IPS-NIHi7 (cell line): ENCODE measurements at regions not wholly inside any gene's neighbourhood (a gene's known extent, or its start where the extent isn't known, plus 50 kb on each side); places are given as distances from the start of the nearest gene placed in this dataset.
A peak's percentile ranks its signal among the peaks of the same experiment; 100 is the strongest.

Source experiments
- DNase-seq: peaks from one replicate; pipeline ENCODE4 v3.0.0; 2012; ENCODE audit warnings: mixed read lengths; ENCODE audit errors: extremely low spot score

- DNase-seq: no peak
Measured at GRCh38 chr6:48818052-48818412, 645.0 kb downstream of the MMUT start.

DNA sequence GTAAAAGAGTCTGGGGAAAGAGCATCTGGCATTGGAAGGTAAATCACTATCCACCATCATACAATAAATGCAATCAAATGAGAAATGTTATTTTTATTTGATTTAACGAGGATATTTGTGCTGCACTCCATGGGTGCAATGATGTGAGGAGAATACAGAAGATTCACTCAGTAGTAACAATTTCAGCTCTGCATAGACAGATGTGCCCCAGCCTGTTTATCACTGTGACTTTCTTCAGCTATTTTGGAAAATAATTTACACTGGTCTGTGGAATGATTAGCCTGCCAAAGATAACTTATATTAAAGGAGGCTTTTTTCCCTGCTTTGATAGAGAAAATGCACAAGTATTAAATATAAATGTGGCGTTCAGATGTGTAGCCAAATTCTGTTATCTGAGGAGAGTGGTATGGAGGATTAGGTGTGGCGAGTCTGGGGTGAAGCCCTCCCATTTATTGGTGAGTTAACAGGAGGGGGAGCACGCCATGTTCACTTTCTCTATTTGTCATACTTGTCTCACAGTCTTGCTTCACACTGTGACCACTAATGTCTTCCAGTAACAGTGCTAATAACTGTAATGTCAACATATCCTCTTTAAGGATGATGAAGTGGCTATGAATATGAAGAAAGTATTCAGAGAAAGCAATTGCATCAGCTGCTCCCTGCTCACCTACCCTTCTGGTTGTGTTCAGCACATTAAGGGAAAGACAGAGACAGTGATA, 645.6 kb downstream of the MMUT start:
- DNase-seq: no peak

DNA sequence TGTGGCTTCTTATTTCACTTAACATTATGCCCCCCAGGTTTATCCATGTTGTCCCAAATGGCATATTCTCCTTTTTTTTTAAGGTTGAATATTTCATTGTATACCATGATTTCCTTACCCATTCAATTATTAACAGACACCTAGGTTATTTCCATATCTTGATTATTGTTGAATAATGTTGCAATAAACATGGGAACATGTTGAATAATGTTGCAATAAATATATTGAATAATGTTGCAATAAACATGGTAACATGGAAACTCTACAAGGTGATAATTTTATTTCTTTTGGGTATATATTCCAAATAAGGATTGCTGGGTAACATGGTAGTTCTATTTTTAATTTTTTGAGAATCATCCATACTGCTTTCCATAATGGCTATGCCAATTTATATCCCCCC, 648.1 kb downstream of the MMUT start:
- DNase-seq: no peak

DNA sequence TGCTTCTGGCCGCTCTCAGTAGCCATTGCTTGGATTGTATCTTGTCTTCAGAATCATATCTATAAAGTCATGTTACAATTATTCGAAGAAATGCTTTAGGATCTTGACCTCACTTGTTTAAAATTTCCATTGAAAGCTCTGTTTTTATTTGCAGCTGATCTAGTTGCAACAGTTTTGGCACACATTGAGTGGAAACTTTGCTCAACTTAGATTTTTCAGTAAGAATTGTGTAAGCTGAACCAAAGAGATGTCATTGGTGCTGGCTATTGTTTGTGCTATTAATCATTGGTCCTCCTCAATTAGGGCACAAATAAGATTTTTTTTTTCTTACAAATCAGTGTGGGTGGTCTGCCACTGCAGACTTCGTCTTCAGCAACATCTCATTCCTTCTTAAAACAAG, 649.2 kb downstream of the MMUT start:
- DNase-seq: no peak

GRCh38 chr6:48809700-48810099, 653.4 kb downstream of the MMUT start:
- DNase-seq: no peak

GRCh38 chr6:48809245-48809644, 653.8 kb downstream of the MMUT start:
- DNase-seq: no peak

DNA sequence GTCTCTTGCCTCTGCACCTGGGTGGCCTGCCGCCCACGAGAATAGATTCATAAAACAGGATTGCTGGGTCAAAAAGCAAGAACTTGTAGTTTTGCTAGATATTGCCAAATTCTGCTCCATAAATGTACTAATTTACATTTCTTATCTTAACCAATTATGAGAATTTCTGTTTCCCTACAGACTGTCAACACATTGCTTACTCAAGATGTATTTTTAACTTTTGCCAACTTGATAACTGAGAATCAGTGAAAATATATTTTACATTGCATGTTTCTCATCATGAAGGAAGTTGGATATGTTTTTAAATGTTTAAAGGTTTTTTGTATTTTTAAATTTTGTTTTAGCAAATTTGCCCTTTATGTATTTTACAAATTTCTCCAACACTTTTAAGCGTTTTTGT, 664.8 kb downstream of the MMUT start:
- no peak for DNase-seq

DNA sequence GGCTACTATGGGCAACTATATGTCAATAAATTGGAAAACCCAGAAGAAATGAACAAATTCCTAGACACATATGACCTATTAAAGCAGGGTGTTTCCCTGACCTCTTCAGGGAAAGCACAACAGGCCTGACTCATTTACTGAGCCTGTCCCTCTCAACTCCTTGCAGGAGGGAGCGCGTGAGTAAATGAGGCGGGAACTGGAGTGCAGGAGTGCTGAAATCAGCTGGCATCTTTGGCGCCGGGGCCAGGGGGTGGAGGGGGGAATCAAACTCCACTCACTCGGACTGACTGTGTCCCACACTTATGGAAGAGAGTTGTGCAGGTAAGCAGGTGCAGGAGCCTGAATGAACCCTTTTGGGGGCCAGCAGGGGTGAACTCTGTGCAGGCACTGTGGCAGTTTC, 671.2 kb upstream of the PTCHD4 start:
- no peak for DNase-seq

DNA sequence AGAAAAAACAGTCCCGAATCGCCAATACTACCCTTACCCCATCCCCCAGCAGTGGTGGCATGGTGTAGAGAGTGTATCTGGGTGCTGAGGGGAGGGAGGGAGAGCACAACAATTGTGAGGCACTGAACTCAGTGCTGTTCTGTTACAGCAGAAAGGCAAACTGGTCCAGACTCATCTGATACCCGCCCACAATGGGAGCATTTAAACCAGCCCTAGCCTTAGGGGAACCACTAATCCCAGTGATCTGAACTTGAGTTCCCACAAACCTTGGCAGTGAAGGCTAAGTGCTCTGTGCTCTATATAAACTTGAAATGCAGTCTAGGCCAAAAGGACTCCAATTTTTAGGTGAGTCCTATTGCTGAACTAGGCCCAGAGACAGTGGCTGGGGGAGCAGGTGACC, 666.4 kb upstream of the PTCHD4 start:
- no peak for DNase-seq

DNA sequence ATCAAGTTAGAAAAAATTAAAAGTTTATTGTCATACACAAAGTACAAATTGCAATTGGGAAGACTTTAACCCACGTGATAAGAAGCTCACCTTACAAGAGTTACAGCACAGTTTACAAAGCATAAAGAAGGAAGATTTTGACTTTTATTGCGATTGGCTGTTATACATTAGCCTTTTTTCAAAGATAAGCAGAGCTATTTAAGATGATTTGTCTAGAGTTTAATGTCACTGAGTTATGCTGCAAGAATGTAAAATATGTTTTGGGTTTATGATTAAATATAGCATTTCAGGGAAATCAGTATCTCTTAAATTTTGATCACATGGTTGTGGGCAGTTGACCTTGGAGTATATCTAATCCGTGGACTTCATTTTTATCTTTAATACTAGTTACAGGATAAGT, 664.2 kb upstream of the PTCHD4 start:
- DNase-seq: no peak

DNA sequence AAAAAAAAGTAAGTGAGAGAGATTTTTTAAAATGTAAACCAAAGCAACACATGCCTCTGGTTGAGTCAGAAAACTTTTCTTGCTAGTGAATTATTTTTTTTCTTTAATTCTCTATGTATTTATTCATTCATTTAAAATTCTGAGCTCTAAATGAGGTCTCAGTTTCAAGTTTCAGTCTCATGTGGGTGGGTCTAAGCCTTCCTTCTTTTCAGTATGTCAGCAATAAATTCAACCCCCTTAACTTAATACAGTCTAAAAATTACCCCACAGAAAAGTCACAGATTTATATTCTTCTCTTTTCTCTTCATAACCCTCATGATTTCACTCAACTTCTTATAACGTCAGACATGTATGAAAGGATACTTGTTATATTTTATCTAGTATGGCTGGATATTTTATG, 663.3 kb upstream of the PTCHD4 start:
- DNase-seq: no peak

DNA sequence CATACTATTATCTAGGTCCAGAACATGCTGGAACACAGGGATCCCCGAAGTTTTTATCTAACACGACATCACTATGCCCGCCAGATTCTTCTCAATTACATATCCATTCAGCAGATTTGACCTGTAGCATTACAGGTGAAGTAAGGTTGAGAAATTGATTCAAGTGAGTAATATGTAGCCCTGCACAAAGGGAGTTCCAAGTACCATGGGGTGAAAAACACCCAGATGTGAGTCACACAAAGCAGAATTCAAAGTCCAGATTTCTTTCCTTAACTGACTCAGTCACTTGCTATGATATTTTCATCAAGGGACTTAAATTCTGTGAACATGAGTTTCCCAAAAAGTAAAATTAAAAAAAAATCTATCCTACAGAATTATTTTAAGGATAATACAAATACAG, 655.4 kb upstream of the PTCHD4 start:
- DNase-seq: no peak

DNA sequence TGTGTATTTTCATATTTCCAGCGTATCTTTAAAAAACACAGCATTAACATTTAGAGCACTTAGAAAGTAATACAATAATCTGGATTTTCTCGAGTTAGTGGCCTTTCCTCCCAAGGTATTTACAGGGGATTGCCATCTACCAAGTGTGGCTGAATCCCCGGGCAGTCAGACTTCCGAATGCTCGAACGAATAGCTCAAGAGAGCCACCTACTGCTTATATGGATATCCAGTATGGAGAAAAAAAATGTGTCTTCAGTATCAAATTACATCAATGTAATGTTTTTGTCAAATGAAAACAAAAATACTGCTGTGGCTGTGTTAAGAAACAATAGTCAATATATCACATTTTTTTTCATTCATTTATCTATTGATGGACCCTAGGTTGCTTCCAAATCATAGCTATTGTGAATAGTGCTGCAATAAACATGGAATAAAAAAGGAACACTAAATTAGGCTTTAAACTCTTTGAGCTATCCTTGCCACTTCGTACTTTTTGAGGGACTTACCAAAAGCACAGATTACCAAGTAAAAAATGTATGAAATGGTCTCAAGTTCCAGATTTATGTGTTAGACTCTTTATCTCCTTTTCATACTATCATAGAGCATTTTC, 654.5 kb upstream of the PTCHD4 start:
- peak; percentile 67 for DNase-seq

DNA sequence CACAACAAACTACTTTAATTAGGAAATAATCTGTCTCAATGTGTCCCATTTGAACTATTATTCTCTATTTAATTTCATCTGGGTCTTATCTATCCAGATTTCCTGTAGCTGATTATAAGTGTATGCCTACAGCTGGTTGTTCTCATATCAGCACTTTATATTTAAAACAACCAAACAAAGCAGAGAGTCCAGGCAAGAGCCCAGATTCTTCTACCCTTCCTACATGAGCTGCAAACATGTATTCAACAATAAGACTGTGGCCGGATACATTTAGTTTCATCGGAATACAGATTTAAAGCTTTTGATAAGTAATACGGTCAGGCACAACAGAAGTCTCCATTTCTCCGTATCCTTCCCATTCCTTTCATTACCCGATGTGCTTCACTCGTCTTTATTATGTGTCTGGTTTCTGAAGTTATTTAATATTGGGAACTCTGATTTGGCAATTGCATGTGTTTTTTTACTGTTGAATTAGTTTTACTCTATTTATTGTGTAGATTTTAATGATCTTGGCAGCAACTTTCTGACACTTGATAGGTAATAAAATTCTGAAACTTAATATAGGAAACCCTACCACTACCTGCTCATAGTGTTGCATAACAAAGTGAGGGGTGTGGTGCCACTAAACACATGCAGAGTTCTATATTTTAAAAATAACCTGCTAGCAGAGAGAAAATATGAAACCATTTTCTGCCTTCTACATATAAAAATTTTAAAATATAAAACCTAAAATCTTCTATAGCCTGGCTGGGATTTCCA, 653.5 kb upstream of the PTCHD4 start:
- no peak for DNase-seq

DNA sequence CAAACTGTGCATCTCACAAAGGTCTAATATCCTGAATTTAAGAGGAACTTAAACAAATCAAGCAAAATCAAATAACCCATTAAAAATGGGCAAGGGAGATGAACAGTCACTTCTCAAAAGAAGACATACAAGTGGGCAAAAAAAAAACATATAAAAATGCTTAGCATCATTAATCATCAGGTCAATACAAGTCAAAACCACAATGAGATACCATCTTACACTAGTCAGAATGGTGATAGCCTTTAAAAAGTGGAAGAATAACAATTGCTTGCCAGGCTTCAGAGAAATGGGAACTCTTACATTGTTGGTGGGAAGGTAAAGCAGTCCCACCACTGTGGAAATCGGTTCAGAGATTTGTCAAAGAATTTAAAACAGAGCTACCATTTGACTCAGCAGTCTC, 646.7 kb upstream of the PTCHD4 start:
- no peak for DNase-seq

- DNase-seq: no peak
Measured at GRCh38 chr6:48755315-48755714, 644.3 kb upstream of the PTCHD4 start.

DNA sequence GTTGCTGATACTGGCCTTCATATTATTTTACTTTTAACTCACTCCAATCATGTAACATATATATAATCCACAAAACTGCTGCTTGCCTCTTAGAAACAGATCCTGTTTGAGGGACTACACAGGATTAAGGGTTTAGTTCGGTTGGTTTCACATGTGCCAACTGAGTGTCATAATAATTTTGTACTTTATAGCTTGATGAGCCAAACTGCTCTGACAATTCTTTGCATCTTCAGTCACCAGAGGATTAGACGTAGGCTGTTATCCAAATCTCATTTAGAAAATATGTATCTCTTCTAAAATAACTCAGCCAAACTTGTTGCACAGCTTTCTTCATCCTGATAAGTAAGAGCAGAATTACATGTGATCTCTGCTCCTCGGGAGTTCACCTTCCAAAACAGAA, 643.6 kb upstream of the PTCHD4 start:
- no peak for DNase-seq

DNA sequence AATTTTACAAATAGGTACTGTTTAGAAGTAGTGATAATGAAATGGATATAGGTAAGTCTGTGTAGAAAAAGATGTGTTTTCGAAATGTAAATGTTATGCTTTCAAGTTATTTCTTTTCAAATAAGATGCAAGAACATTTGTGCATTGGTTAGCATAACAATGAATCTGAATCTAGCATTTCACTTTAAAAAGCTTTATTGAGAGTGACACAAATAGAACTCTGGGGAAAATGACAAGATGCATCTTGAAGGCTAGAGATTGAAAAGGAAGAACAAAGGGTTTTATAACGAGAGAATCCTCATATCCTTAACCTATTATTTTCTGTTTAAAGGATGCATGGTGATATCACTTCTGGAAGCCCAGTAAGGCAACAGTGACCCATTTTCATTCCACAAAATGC, 639.9 kb upstream of the PTCHD4 start:
- no peak for DNase-seq

GRCh38 chr6:48747471-48747870, 636.5 kb upstream of the PTCHD4 start:
- no peak for DNase-seq

GRCh38 chr6:48747040-48747439, 636.0 kb upstream of the PTCHD4 start:
- DNase-seq: no peak

DNA sequence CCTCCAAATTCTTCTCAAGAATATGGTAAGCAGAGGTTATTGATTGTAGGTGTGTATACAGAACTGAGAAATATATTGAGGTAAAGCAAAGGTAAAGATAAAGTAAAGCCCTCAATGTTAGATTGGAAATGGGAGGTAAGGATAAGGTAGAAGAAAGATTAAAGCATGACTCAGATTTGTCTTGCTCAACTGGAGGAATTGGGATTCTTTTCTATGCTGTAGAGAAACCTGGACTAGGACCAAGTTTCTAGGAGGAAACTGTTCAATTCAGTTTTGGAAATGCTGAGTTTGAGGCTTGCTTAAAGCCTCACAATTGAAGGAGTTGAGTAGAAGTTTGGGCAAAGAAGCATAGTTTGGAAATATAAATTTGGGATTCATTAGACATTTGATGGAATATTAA, 634.0 kb upstream of the PTCHD4 start:
- DNase-seq: no peak

- DNase-seq: no peak
Measured at GRCh38 chr6:48743738-48744137, 632.7 kb upstream of the PTCHD4 start.

DNA sequence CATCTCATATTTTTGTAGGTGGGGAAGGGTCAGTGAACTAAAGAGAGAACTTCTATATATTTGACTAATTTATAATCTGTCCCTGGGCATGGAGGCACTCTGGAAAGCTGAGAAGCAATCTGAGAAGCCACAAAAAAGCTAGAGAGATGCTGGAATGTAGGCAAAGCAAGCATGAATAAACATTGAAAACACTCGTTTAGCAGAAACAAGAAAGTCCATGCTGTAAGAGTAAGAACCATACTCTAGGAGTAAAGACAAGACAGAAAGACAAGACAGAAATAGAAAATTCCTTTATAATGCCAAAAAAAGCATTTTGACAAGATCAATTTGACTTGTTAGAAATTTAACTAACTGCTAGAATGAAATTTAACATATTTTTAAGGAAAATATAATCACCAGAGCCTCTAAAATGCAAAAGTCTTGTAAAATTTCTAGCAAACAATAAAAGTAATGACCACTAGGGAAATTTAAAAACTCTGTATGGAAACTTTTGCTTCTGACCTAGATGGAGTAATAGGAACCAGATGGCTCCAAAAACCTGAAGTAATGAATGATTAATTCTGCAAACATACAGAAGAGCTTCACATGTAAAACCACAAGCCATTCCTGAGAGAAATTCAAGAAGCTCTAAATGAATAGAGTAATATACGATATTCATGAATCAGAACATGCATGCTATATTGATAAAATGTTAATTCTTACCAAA, 625.7 kb upstream of the PTCHD4 start:
- no peak for DNase-seq
